Heart right ventricle (tissue), 16 donors: ENCODE measurements at regions not wholly inside any gene's neighbourhood (a gene's known extent, or its start where the extent isn't known, plus 50 kb on each side); places are given as distances from the start of the nearest gene placed in this dataset.

Source experiments
- ATAC-seq, 8 donors: fragments of 200-7000 bp; cut with Tn5 transposase; one replicate each; pipeline ENCODE4 v1.9.1; 2020; ENCODE audit warnings: mild to moderate bottlenecking in 8 of 8, moderate library complexity in 8 of 8, moderate number of reproducible peaks in 1 of 8
- DNase-seq, 2 donors: peaks; one replicate each; pipeline ENCODE4 v3.0.0-alpha.2; 2020
- H3K27ac ChIP-seq, 10 donors: fragments of 200-600 bp; sonication (generic) in 2 of 10; one replicate each; pipeline versions ENCODE4 v1.5.0 to v1.8.0; 2020 to 2022; ENCODE audit warnings: mild to moderate bottlenecking in 3 of 10
- H3K27me3 ChIP-seq, 7 donors: fragments of 200-600 bp; one replicate each; pipeline ENCODE4 v1.8.0; 2021 to 2022; ENCODE audit warnings: mild to moderate bottlenecking in 2 of 7
- H3K36me3 ChIP-seq, 9 donors: fragments of 200-600 bp; sonication (generic) in 1 of 9; one replicate each; pipeline versions ENCODE4 v1.5.0 to v1.8.0; 2020 to 2022; ENCODE audit warnings: mild to moderate bottlenecking in 2 of 9
- H3K4me1 ChIP-seq, 9 donors: fragments of 200-600 bp; sonication (generic) in 1 of 9; one replicate each; pipeline versions ENCODE4 v1.5.0 to v1.8.0; 2020 to 2022; ENCODE audit warnings: mild to moderate bottlenecking in 4 of 9
- H3K4me3 ChIP-seq, 10 donors: fragments of 200-600 bp; sonication (generic) in 2 of 10; one replicate each; pipeline versions ENCODE4 v1.5.0 to v1.8.0; 2020 to 2022; ENCODE audit warnings: mild to moderate bottlenecking in 7 of 10, moderate library complexity in 2 of 10
- H3K9me3 ChIP-seq, 11 donors: fragments of 200-600 bp in 10 of 11; sonication (generic) in 2 of 11; one replicate each; pipeline versions ENCODE4 v1.5.0 to v1.8.0; 2013 to 2022; ENCODE audit warnings: mild to moderate bottlenecking in 2 of 11, control low read depth in 1 of 11, moderate library complexity in 1 of 11
- CTCF ChIP-seq, 9 donors: fragments of 200-600 bp; sonication (generic) in 2 of 9; IDR thresholded peaks; one replicate each; pipeline versions ENCODE4 v1.5.0 to v1.8.0; 2021 to 2022; ENCODE audit warnings: antibody characterized with exemption in 9 of 9, mild to moderate bottlenecking in 5 of 9, moderate library complexity in 1 of 9
- WGBS, 2 donors: extraction: QIAGEN DNeasy Blood & Tissue Kit; methylation state at CpG; one replicate each; pipeline ENCODE4 v1.1.7; 2013; ENCODE audit warnings: inconsistent platforms in 1 of 2; 5-methylcytosine and 5-hydroxymethylcytosine counted together
- intact Hi-C, 10 donors: fragments of 100-400 bp; cut with DNase I; formaldehyde crosslinking; loops; one replicate each; pipeline versions ENCODE4 v1.11.1 to v1.14.2; 2022
- donor health status: Arrhythmogenic right ventricular cardiomyopathy.
- donor health status: ischemic (EF 13 %, LVEDD 7.1; RV severe dilation, severe dysfunction).
- donor health status: healthy with polysubstance abuse.
- donor health status: DM: no; HTN: yes; CAD: no.
- donor health status: DM: no; HTN: no; CAD: no.
- donor health status: ischemic (EF 25% LVEDD 6.9; RV normal size, moderate dysfunction).
- donor health status: ischemic (EF 25% LVEDD 5.7; RV mildly dilated, moderate dysfunction).
- donor health status: healthy.
- donor health status: DM: yes; HTN: yes; CAD: no.
- donor health status: Ischemic cardiomyopathy.
- donor health status: ischemic (EF 35%, LVEDD 5.7; RV mildly dilated, moderate dysfunction).
- donor health status: nonischemic (EF 11% LVEDD 7.7; RV severe dilation, severe dysfunction).
- donor health status: DM: yes; HTN: yes; CAD: no.
- donor health status: PGD.
- donor health status: ischemic (EF 29% LVEDD 5.4; RV normal size, mild dysfunction).
- donor health status: nonischemic (EF 23%, LVEDD 6.1; RV moderate dilation, normal function).

GRCh38 chr1:172973424-172973823, 77.3 kb downstream of the TNFSF18 start:
- Histone ChIP-seq H3K27ac (no peak overlapping the region), H3K9me3 (no peaks in the 10 kb centered on the region), H3K27me3 (no peaks in the 10 kb centered on the region), H3K4me3 (no peak overlapping the region), H3K36me3 (no peaks in the 10 kb centered on the region), H3K4me1 (no peaks in the 10 kb centered on the region)
- ATAC-seq (no peak), DNase-seq (no peak)
- intact Hi-C loops, result no loop called here
- WGBS, 2 donors, result 66% methylated on average over 4 of the region's 4 CpGs
- TF ChIP-seq CTCF (IDR thresholded peaks at IDR 0.05), result no peak

GRCh38 chr1:172976222-172977041, 74.3 kb downstream of the TNFSF18 start:
- WGBS, 2 donors, result 36 to 42% methylated on average over 2 of the region's 2 CpGs
- no peak overlapping the region for H3K27ac ChIP-seq
- no peaks in the 10 kb centered on the region for H3K4me1 ChIP-seq
- ATAC-seq (no peak), DNase-seq (peak in 1 of 2 donors; percentile 5)
- H3K4me3 ChIP-seq, result no peak overlapping the region
- no peaks in the 10 kb centered on the region for H3K9me3 ChIP-seq
- H3K36me3 ChIP-seq, result no peaks in the 10 kb centered on the region
- no peaks in the 10 kb centered on the region for H3K27me3 ChIP-seq
- no peak for TF ChIP-seq CTCF (IDR thresholded peaks at IDR 0.05)
- intact Hi-C loops, result no loop called here

GRCh38 chr1:172977296-172978017, 73.3 kb downstream of the TNFSF18 start:
- no peak for TF ChIP-seq CTCF (IDR thresholded peaks at IDR 0.05)
- intact Hi-C loops, result no loop called here
- Histone ChIP-seq H3K4me1 (no peaks in the 10 kb centered on the region), H3K27me3 (no peaks in the 10 kb centered on the region), H3K36me3 (no peaks in the 10 kb centered on the region), H3K9me3 (no peaks in the 10 kb centered on the region), H3K27ac (no peak overlapping the region), H3K4me3 (no peak overlapping the region)
- DNase-seq, result no peak
- ATAC-seq, result no peak
- 63 to 67% methylated on average over 5 of the region's 5 CpGs for WGBS, 2 donors

- no peaks in the 10 kb centered on the region for H3K9me3 ChIP-seq
- TF ChIP-seq CTCF (IDR thresholded peaks at IDR 0.05), result no peak
- ATAC-seq (no peak), DNase-seq (no peak)
- H3K27me3 ChIP-seq, result no peaks in the 10 kb centered on the region
- H3K27ac ChIP-seq, result no peak overlapping the region
- intact Hi-C loops, result no loop called here
- no peaks in the 10 kb centered on the region for H3K4me1 ChIP-seq
- no peaks in the 10 kb centered on the region for H3K36me3 ChIP-seq
- H3K4me3 ChIP-seq, result no peak overlapping the region
- 73 to 84% methylated on average over 3 of the region's 3 CpGs for WGBS, 2 donors
These were observed 72.1 kb downstream of the TNFSF18 start for GRCh38 chr1:172978595-172978994.
